DND-41 (cell line): ENCODE measurements at regions not wholly inside any gene's neighbourhood (a gene's known extent, or its start where the extent isn't known, plus 50 kb on each side); places are given as distances from the start of the nearest gene placed in this dataset.
A peak's percentile ranks its signal among the peaks of the same experiment; 100 is the strongest.

Experiments used
- CTCF ChIP-seq: IDR thresholded peaks from 2 replicates; pipeline ENCODE4 v1.5.1; 2012; ENCODE audit warnings: borderline replicate concordance, low read length, moderate library complexity, mild to moderate bottlenecking; ENCODE audit not compliant: poor library complexity, severe bottlenecking; ENCODE audit errors: extremely low read depth
- EZH2 ChIP-seq: IDR thresholded peaks from 3 replicates; pipeline ENCODE4 v1.6.1; 2012; ENCODE audit warnings: borderline replicate concordance, low read depth, mild to moderate bottlenecking, moderate library complexity, low read length, inconsistent platforms; ENCODE audit not compliant: severe bottlenecking

- no peak for TF ChIP-seq EZH2
- peak; percentile 15 for TF ChIP-seq CTCF
Measured at GRCh38 chr14:34111953-34112352, 161.1 kb upstream of the EGLN3 start.
